ENCODE measurements at regions not wholly inside any gene's neighbourhood (a gene's known extent, or its start where the extent isn't known, plus 50 kb on each side); places are given as distances from the start of the nearest gene placed in this dataset.

DNA sequence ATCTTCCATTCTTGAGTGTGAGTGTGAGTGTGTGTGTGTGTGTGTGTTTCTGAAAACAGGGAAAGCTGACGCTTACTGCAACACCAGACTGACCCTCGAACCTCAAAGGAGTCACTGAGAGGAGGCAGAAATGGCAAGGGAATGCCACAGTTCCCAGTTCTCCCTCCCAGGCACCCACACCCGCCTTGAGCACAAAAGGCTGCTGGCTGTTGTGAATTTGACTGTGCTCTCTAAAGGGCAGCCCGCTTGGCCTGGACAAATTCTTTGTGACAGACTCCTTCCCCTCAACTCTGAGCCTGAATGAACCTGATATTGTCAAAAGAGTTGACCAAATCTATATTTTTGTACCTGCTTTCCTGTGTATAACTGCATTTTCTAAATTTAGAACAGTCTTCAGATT lies 245.7 kb upstream of the IRX2 start:
- DNase-seq (ENCODE audit: low read depth, low spot score): no peak
- Histone ChIP-seq H3K9me3 (ENCODE audit: control insufficient read depth, insufficient read depth, low read length) (peaks cover 75% of the 10 kb centered on the region), H3K27ac (ENCODE audit: low read depth, low read length) (no peak overlapping the region), H3K4me3 (ENCODE audit: low read depth, low read length) (no peak overlapping the region), H3K27me3 (ENCODE audit: control insufficient read depth, insufficient read depth, low read length) (no peaks in the 10 kb centered on the region)
- ChIA-PET CTCF (no interaction called here), POLR2A (no interaction called here)
- TF ChIP-seq, protein P1, sequence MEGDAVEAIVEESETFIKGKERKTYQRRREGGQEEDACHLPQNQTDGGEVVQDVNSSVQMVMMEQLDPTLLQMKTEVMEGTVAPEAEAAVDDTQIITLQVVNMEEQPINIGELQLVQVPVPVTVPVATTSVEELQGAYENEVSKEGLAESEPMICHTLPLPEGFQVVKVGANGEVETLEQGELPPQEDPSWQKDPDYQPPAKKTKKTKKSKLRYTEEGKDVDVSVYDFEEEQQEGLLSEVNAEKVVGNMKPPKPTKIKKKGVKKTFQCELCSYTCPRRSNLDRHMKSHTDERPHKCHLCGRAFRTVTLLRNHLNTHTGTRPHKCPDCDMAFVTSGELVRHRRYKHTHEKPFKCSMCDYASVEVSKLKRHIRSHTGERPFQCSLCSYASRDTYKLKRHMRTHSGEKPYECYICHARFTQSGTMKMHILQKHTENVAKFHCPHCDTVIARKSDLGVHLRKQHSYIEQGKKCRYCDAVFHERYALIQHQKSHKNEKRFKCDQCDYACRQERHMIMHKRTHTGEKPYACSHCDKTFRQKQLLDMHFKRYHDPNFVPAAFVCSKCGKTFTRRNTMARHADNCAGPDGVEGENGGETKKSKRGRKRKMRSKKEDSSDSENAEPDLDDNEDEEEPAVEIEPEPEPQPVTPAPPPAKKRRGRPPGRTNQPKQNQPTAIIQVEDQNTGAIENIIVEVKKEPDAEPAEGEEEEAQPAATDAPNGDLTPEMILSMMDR (IDR thresholded peaks at IDR 0.05; ENCODE audit: low read depth, low read length): no peak

DNA sequence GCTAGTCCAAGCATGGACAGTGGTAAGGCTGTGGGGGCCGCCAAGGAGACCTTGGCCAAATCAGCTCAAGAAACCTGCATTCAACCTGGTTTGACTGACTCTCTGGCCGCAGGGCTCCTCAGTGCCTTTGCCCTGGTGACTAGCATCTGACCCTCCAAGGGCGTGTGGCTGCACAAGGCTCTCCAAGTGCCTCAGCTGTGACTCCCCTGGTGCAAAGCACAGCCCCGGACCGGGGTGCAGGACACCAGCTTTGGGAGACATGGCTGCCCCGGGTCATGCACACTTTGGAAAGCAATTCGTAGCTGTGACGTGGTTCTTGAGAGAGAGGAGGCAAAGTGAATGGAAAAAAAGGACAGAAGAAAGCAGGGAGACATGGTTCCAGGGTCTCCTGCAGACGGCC lies 245.2 kb upstream of the IRX2 start:
- CTCF ChIA-PET: no interaction called here
- TF ChIP-seq, protein P1 (IDR thresholded peaks at IDR 0.05; ENCODE audit: low read depth, low read length): no peak
- DNase-seq (ENCODE audit: low read depth, low spot score): no peak
- Histone ChIP-seq H3K4me3 (ENCODE audit: low read depth, low read length) (no peak overlapping the region), H3K9me3 (ENCODE audit: control insufficient read depth, insufficient read depth, low read length) (peaks cover 75% of the 10 kb centered on the region), H3K27ac (ENCODE audit: low read depth, low read length) (no peak overlapping the region), H3K27me3 (ENCODE audit: control insufficient read depth, insufficient read depth, low read length) (no peaks in the 10 kb centered on the region)
- POLR2A ChIA-PET: no interaction called here

DNA sequence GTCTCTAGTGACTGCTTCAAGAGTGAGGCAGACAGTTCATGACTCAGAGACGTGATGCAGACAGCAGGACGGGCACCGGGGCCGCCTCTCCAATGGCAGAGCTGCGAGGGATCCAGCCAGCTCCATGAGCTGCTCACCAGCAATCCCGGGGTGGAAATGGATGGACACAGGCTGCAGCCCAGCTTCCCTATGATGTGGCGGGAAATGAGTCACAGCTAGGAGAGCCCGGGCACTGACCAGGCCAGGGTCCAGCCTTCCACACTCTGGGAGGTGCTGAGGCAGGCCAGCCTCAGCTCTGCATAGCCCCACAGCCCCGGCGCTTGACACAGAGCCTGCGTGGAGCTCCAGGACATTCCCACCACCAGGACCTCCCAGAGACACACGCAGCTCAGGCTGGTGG lies 244.8 kb upstream of the IRX2 start:
- Histone ChIP-seq H3K9me3 (ENCODE audit: control insufficient read depth, insufficient read depth, low read length) (peaks cover 72% of the 10 kb centered on the region), H3K27ac (ENCODE audit: low read depth, low read length) (no peak overlapping the region), H3K4me3 (ENCODE audit: low read depth, low read length) (no peak overlapping the region), H3K27me3 (ENCODE audit: control insufficient read depth, insufficient read depth, low read length) (no peaks in the 10 kb centered on the region)
- no peak for DNase-seq (ENCODE audit: low read depth, low spot score)
- TF ChIP-seq, protein P1 (IDR thresholded peaks at IDR 0.05; ENCODE audit: low read depth, low read length): no peak
- POLR2A ChIA-PET: no interaction called here
- CTCF ChIA-PET: no interaction called here

DNA sequence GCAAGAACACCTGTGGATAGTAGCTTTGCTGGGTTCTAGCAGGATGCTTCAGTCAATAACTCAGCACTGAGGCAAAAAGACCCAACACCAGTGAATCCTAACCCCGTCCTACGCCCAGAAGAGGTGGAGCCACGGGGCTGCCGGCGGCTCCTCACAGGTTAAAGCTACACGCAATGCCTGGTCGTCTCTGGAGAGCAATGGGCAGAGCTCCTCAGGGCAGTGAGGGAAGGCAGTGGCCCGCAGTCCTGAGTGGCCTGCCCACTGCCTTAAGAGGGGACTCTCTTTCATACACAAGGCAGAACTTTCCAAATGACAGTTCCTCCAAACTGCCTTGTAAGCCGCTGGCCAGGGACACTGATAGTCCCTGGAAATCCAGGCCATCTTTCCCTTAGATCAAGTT lies 244.2 kb upstream of the IRX2 start:
- ChIA-PET POLR2A (no interaction called here), CTCF (no interaction called here)
- Histone ChIP-seq H3K9me3 (ENCODE audit: control insufficient read depth, insufficient read depth, low read length) (peaks cover 66% of the 10 kb centered on the region), H3K27me3 (ENCODE audit: control insufficient read depth, insufficient read depth, low read length) (no peaks in the 10 kb centered on the region), H3K27ac (ENCODE audit: low read depth, low read length) (no peak overlapping the region), H3K4me3 (ENCODE audit: low read depth, low read length) (no peak overlapping the region)
- no peak for DNase-seq (ENCODE audit: low read depth, low spot score)
- TF ChIP-seq, protein P1 (IDR thresholded peaks at IDR 0.05; ENCODE audit: low read depth, low read length): no peak

DNA sequence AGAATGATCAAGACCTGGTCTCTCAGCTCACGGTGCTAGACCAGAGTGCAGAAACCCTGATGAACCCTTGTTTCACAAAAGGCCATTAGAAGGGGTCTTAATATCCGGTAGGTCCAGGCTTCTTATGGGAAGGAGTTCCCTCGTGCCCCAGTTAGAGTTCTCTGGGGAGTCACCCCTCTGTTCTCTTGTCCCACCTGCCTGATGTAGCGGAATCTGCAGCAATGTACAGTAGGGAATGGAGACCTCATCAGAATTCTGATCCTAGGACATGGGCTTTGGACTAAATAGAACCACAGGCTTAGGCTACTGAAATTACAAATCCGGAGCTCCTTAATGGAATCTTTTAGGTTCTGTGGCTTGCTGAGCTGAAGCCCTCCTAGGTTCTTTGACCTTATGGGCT lies 243.6 kb upstream of the IRX2 start:
- POLR2A ChIA-PET: no interaction called here
- CTCF ChIA-PET: no interaction called here
- no peak for DNase-seq (ENCODE audit: low read depth, low spot score)
- no peak overlapping the region for H3K4me3 ChIP-seq (ENCODE audit: low read depth, low read length)
- H3K27ac ChIP-seq (ENCODE audit: low read depth, low read length): no peak overlapping the region
- H3K9me3 ChIP-seq (ENCODE audit: control insufficient read depth, insufficient read depth, low read length): peaks cover 61% of the 10 kb centered on the region
- H3K27me3 ChIP-seq (ENCODE audit: control insufficient read depth, insufficient read depth, low read length): no peaks in the 10 kb centered on the region
- TF ChIP-seq, protein P1 (IDR thresholded peaks at IDR 0.05; ENCODE audit: low read depth, low read length): no peak
